SK-N-SH (cell line): ENCODE measurements at regions not wholly inside any gene's neighbourhood (a gene's known extent, or its start where the extent isn't known, plus 50 kb on each side); places are given as distances from the start of the nearest gene placed in this dataset.

ENCODE experiments used
- EP300 ChIP-seq, 2 experiments: IDR thresholded peaks; 2 replicates each; pipeline versions ENCODE4 v1.4.0 to v1.6.1; 2012; ENCODE audit warnings: borderline replicate concordance in 1 of 2, low read depth in 1 of 2, low read length in 1 of 2
- GATA2 ChIP-seq: sonication (generic); formaldehyde crosslinking; IDR thresholded peaks from 2 replicates; pipeline ENCODE4 v1.5.0; 2020; ENCODE audit warnings: mild to moderate bottlenecking, missing genetic modification reagents
- TEAD4 ChIP-seq: IDR thresholded peaks from 2 replicates; pipeline ENCODE4 v1.4.0; 2012; ENCODE audit warnings: mild to moderate bottlenecking, borderline replicate concordance; ENCODE audit not compliant: insufficient read depth

GRCh38 chr10:98326621-98327027, 58.6 kb upstream of the LOXL4 start:
- no peak for TF ChIP-seq TEAD4
- no peak for TF ChIP-seq EP300 (IDR thresholded peaks at IDR 0.05; ENCODE audit: borderline replicate concordance in 1 of 2, low read depth in 1 of 2, low read length in 1 of 2)
- TF ChIP-seq GATA2 (CRISPR knock-in tag), result no peak
